ENCODE measurements at regions not wholly inside any gene's neighbourhood (a gene's known extent, or its start where the extent isn't known, plus 50 kb on each side); places are given as distances from the start of the nearest gene placed in this dataset.

DNA sequence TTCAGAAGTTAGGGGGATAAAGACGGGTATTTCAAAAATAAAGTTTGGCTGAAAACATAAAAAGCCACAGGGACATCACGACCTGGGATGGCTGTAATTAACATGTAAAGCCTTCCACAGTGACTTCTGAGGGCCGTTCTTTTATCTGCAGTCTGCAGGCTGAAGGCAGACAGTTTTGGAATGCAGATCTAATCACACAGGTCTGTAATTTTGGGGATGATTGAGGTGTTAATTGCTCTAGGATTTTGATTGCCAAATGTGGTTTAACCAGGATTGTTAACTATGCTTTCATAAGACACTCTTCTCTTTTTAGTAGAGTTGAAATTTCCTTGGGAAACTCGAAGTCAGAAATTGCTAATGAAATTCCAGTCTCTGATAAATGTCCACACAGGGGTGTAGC, 355.5 kb downstream of the ATP23 start:
- Histone ChIP-seq H3K36me3 (ENCODE audit: control insufficient read depth in 4 of 4, insufficient read depth in 3 of 4, low read depth in 1 of 4, low read length in 3 of 4) (no peaks in the 10 kb centered on the region), H3K9ac (ENCODE audit: low read depth in 1 of 2, low read length in 2 of 2) (no peak overlapping the region), H3K4me1 (ENCODE audit: control insufficient read depth in 4 of 4, insufficient read depth in 4 of 4, low read length in 3 of 4) (no peaks in the 10 kb centered on the region), H3K27ac (ENCODE audit: low read depth in 1 of 2, low read length in 2 of 2) (no peak overlapping the region), H3K27me3 (ENCODE audit: control insufficient read depth in 4 of 4, insufficient read depth in 4 of 4, low read length in 3 of 4) (peaks cover 0 to 3% (median 0%) of the 10 kb centered on the region in 4 donors), H3K4me3 (ENCODE audit: low read depth in 1 of 3, low read length in 3 of 3) (no peak overlapping the region), H3K9me3 (ENCODE audit: control insufficient read depth in 4 of 4, low read length in 3 of 4) (no peaks in the 10 kb centered on the region)
- TF ChIP-seq EGR1 (IDR thresholded peaks at IDR 0.05; ENCODE audit: low read depth in 2 of 2) (no peak), RXRA (IDR thresholded peaks at IDR 0.05) (no peak)
- 38% methylated on average over 4 of the region's 4 CpGs for WGBS
- no peak for DNase-seq (ENCODE audit: low spot score)

GRCh38 chr12:58298803-58299202, 357.4 kb downstream of the ATP23 start:
- Histone ChIP-seq H3K4me3 (ENCODE audit: low read depth in 1 of 3, low read length in 3 of 3) (no peak overlapping the region), H3K9ac (ENCODE audit: low read depth in 1 of 2, low read length in 2 of 2) (no peak overlapping the region), H3K27ac (ENCODE audit: low read depth in 1 of 2, low read length in 2 of 2) (no peak overlapping the region), H3K4me1 (ENCODE audit: control insufficient read depth in 4 of 4, insufficient read depth in 4 of 4, low read length in 3 of 4) (no peaks in the 10 kb centered on the region), H3K27me3 (ENCODE audit: control insufficient read depth in 4 of 4, insufficient read depth in 4 of 4, low read length in 3 of 4) (peaks cover 0 to 3% (median 0%) of the 10 kb centered on the region in 4 donors), H3K36me3 (ENCODE audit: control insufficient read depth in 4 of 4, insufficient read depth in 3 of 4, low read depth in 1 of 4, low read length in 3 of 4) (no peaks in the 10 kb centered on the region), H3K9me3 (ENCODE audit: control insufficient read depth in 4 of 4, low read length in 3 of 4) (no peaks in the 10 kb centered on the region)
- WGBS = 80% methylated on average over 5 of the region's 5 CpGs
- DNase-seq (ENCODE audit: low spot score) = no peak
- TF ChIP-seq, protein P1, sequence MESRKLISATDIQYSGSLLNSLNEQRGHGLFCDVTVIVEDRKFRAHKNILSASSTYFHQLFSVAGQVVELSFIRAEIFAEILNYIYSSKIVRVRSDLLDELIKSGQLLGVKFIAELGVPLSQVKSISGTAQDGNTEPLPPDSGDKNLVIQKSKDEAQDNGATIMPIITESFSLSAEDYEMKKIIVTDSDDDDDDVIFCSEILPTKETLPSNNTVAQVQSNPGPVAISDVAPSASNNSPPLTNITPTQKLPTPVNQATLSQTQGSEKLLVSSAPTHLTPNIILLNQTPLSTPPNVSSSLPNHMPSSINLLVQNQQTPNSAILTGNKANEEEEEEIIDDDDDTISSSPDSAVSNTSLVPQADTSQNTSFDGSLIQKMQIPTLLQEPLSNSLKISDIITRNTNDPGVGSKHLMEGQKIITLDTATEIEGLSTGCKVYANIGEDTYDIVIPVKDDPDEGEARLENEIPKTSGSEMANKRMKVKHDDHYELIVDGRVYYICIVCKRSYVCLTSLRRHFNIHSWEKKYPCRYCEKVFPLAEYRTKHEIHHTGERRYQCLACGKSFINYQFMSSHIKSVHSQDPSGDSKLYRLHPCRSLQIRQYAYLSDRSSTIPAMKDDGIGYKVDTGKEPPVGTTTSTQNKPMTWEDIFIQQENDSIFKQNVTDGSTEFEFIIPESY (IDR thresholded peaks at IDR 0.05) = no peak
- TF ChIP-seq HNF4A (conservative IDR thresholded peaks at IDR 0.05) = no peak
- TF ChIP-seq MAX (IDR thresholded peaks at IDR 0.05) = no peak
- no peak for TF ChIP-seq EGR1 (IDR thresholded peaks at IDR 0.05; ENCODE audit: low read depth in 2 of 2)
- no peak for TF ChIP-seq SP1 (IDR thresholded peaks at IDR 0.05)
- TF ChIP-seq, protein P2, sequence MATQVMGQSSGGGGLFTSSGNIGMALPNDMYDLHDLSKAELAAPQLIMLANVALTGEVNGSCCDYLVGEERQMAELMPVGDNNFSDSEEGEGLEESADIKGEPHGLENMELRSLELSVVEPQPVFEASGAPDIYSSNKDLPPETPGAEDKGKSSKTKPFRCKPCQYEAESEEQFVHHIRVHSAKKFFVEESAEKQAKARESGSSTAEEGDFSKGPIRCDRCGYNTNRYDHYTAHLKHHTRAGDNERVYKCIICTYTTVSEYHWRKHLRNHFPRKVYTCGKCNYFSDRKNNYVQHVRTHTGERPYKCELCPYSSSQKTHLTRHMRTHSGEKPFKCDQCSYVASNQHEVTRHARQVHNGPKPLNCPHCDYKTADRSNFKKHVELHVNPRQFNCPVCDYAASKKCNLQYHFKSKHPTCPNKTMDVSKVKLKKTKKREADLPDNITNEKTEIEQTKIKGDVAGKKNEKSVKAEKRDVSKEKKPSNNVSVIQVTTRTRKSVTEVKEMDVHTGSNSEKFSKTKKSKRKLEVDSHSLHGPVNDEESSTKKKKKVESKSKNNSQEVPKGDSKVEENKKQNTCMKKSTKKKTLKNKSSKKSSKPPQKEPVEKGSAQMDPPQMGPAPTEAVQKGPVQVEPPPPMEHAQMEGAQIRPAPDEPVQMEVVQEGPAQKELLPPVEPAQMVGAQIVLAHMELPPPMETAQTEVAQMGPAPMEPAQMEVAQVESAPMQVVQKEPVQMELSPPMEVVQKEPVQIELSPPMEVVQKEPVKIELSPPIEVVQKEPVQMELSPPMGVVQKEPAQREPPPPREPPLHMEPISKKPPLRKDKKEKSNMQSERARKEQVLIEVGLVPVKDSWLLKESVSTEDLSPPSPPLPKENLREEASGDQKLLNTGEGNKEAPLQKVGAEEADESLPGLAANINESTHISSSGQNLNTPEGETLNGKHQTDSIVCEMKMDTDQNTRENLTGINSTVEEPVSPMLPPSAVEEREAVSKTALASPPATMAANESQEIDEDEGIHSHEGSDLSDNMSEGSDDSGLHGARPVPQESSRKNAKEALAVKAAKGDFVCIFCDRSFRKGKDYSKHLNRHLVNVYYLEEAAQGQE (IDR thresholded peaks at IDR 0.05) = no peak
- TF ChIP-seq HNF4G (IDR thresholded peaks at IDR 0.05) = no peak
- TF ChIP-seq RXRA (IDR thresholded peaks at IDR 0.05) = no peak
- TF ChIP-seq FOXA1 (IDR thresholded peaks at IDR 0.05) = no peak
- no peak for TF ChIP-seq CTCF (IDR thresholded peaks at IDR 0.05; ENCODE audit: low read depth, low read length, missing input control)
- TF ChIP-seq FOXA2 (IDR thresholded peaks at IDR 0.05) = no peak
- no peak for TF ChIP-seq RAD21 (IDR thresholded peaks at IDR 0.05)
- no peak for TF ChIP-seq GABPA (IDR thresholded peaks at IDR 0.05 in 1 of 2, conservative IDR thresholded peaks at IDR 0.05 in 1 of 2)
- no peak for TF ChIP-seq YY1 (IDR thresholded peaks at IDR 0.05)

Data from liver (tissue), 8 donors.